WTC11 (cell line): ENCODE measurements at regions not wholly inside any gene's neighbourhood (a gene's known extent, or its start where the extent isn't known, plus 50 kb on each side); places are given as distances from the start of the nearest gene placed in this dataset.

Experiments used
- ATF1 ChIP-seq: sonication (generic); formaldehyde crosslinking; IDR thresholded peaks from 2 replicates; pipeline ENCODE4 v1.8.1; 2023; ENCODE audit warnings: mild to moderate bottlenecking, moderate library complexity, missing genetic modification reagents
- SP1 ChIP-seq: sonication (generic); formaldehyde crosslinking; conservative IDR thresholded peaks from 2 replicates; pipeline ENCODE4 v1.8.1; 2022; ENCODE audit warnings: missing genetic modification reagents
- TEAD4 ChIP-seq: sonication (generic); formaldehyde crosslinking; IDR thresholded peaks from 2 replicates; pipeline ENCODE4 v1.8.0; 2022; ENCODE audit warnings: mild to moderate bottlenecking, missing genetic modification reagents
- TF ChIP-seq, protein P1 (sequence below): fragments of 200-600 bp; IDR thresholded peaks from 2 replicates; pipeline ENCODE4 v1.8.0; 2022; ENCODE audit warnings: antibody characterized with exemption
- TF ChIP-seq, protein P2 (sequence below): sonication (generic); formaldehyde crosslinking; conservative IDR thresholded peaks from 2 replicates; pipeline ENCODE4 v1.8.1; 2022; ENCODE audit warnings: mild to moderate bottlenecking, missing genetic modification reagents
- TF ChIP-seq, protein P3 (sequence below): sonication (generic); formaldehyde crosslinking; IDR thresholded peaks from 2 replicates; pipeline ENCODE4 v1.8.0; 2023; ENCODE audit warnings: missing genetic modification reagents

DNA sequence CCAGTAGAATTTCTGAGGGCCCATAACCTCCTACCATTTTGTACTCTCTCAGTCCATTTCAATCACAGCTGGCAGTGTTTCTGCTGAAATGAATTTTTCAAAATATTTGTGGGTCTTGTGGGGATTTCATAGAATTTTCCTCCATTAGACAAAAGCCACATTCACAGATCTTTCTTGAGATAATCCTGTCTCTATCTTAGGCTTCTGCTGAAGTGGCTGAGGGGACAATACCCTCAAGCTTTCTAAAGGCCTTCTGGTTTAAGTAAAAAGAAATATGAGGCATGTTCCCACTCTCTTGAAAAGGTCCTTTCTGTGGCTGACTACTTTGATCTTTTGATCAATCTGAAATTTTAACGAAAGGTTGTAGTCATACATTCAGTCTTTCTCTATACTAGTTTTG lies 1930.0 kb upstream of the AGA start:
- TF ChIP-seq, protein P1, sequence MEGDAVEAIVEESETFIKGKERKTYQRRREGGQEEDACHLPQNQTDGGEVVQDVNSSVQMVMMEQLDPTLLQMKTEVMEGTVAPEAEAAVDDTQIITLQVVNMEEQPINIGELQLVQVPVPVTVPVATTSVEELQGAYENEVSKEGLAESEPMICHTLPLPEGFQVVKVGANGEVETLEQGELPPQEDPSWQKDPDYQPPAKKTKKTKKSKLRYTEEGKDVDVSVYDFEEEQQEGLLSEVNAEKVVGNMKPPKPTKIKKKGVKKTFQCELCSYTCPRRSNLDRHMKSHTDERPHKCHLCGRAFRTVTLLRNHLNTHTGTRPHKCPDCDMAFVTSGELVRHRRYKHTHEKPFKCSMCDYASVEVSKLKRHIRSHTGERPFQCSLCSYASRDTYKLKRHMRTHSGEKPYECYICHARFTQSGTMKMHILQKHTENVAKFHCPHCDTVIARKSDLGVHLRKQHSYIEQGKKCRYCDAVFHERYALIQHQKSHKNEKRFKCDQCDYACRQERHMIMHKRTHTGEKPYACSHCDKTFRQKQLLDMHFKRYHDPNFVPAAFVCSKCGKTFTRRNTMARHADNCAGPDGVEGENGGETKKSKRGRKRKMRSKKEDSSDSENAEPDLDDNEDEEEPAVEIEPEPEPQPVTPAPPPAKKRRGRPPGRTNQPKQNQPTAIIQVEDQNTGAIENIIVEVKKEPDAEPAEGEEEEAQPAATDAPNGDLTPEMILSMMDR = no peak
- TF ChIP-seq ATF1 (CRISPR knock-in tag) (no peak), TEAD4 (no peak), SP1 (CRISPR knock-in tag) (no peak)
- TF ChIP-seq, protein P2, sequence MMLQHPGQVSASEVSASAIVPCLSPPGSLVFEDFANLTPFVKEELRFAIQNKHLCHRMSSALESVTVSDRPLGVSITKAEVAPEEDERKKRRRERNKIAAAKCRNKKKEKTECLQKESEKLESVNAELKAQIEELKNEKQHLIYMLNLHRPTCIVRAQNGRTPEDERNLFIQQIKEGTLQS (CRISPR knock-in tag) = no peak
- TF ChIP-seq, protein P3, sequence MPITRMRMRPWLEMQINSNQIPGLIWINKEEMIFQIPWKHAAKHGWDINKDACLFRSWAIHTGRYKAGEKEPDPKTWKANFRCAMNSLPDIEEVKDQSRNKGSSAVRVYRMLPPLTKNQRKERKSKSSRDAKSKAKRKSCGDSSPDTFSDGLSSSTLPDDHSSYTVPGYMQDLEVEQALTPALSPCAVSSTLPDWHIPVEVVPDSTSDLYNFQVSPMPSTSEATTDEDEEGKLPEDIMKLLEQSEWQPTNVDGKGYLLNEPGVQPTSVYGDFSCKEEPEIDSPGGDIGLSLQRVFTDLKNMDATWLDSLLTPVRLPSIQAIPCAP (CRISPR knock-in tag) = no peak
